Hepatocyte (in vitro differentiated cells): ENCODE measurements at regions not wholly inside any gene's neighbourhood (a gene's known extent, or its start where the extent isn't known, plus 50 kb on each side); places are given as distances from the start of the nearest gene placed in this dataset.

Experiments
- CTCF ChIP-seq: fragments of 200-600 bp; sonication (generic); IDR thresholded peaks from 2 replicates; pipeline ENCODE4 v1.5.1; 2016; ENCODE audit warnings: antibody characterized with exemption, mild to moderate bottlenecking; ENCODE audit not compliant: poor library complexity
- EZH2 ChIP-seq: fragments of 200-600 bp; sonication (generic); IDR thresholded peaks from 2 replicates; pipeline ENCODE4 v1.6.1; 2016; ENCODE audit warnings: antibody characterized with exemption, mild to moderate bottlenecking, borderline replicate concordance
- EZH2phosphoT487 ChIP-seq: fragments of 200-600 bp; sonication (generic); IDR thresholded peaks from one replicate; pipeline ENCODE4 v1.6.1; 2018; ENCODE audit warnings: antibody characterized with exemption, mild to moderate bottlenecking, low read depth, moderate library complexity; ENCODE audit not compliant: unreplicated experiment, severe bottlenecking

GRCh38 chr10:36092116-36092515 is 450.0 kb upstream of the FZD8 start:
- TF ChIP-seq CTCF (no peak), EZH2 (no peak), EZH2phosphoT487 (no peak)
